Activated effector memory CD4-positive, alpha-beta T cell treated with anti-CD3 and anti-CD28 coated beads, Interleukin-2, amount 50 U/mL, for 16 hours (primary cell): ENCODE measurements at regions not wholly inside any gene's neighbourhood (a gene's known extent, or its start where the extent isn't known, plus 50 kb on each side); places are given as distances from the start of the nearest gene placed in this dataset.
"Not testable (repeated sequence)": the region's sequence is repeated elsewhere in the genome, so short reads cannot be mapped to it uniquely, and the experiment has no call there.

Experiments
- DNase-seq: peaks from one replicate; pipeline ENCODE4 v3.0.0-alpha.2; 2020

GRCh38 chr5:96319981-96320739, 112.9 kb downstream of the PCSK1 start:
- DNase-seq, result not testable (repeated sequence)

GRCh38 chr5:96318569-96319110, 114.4 kb downstream of the PCSK1 start:
- no peak for DNase-seq

- no peak for DNase-seq
Measured at GRCh38 chr5:96317945-96318344, 115.1 kb downstream of the PCSK1 start.

- DNase-seq, result no peak
Measured at GRCh38 chr5:96316487-96316886, 116.6 kb downstream of the PCSK1 start.

- no peak for DNase-seq
Measured at GRCh38 chr5:96316017-96316416, 117.0 kb downstream of the PCSK1 start.

GRCh38 chr5:96315431-96315830, 117.6 kb downstream of the PCSK1 start:
- no peak for DNase-seq

- no peak for DNase-seq
Measured at GRCh38 chr5:96312383-96312782, 120.7 kb downstream of the PCSK1 start.

- not testable (repeated sequence) for DNase-seq
Measured at GRCh38 chr5:96307047-96307446, 126.0 kb downstream of the PCSK1 start.

- DNase-seq, result no peak
Measured at GRCh38 chr5:96302174-96302738, 130.8 kb downstream of the PCSK1 start.

- no peak for DNase-seq
Measured at GRCh38 chr5:96300976-96301375, 132.1 kb downstream of the PCSK1 start.

GRCh38 chr5:96297867-96298266, 135.2 kb downstream of the PCSK1 start:
- DNase-seq, result no peak

- DNase-seq, result no peak
Measured at GRCh38 chr5:96297290-96297689, 135.8 kb downstream of the PCSK1 start.

GRCh38 chr5:96294884-96295202, 138.2 kb downstream of the PCSK1 start:
- DNase-seq, result no peak

GRCh38 chr5:96293966-96294883, 138.8 kb downstream of the PCSK1 start:
- no peak for DNase-seq

- DNase-seq, result no peak
Measured at GRCh38 chr5:96292582-96293247, 140.3 kb downstream of the PCSK1 start.

GRCh38 chr5:96289287-96289686, 143.8 kb downstream of the PCSK1 start:
- DNase-seq, result not testable (repeated sequence)

- no peak for DNase-seq
Measured at GRCh38 chr5:96288845-96289185, 144.2 kb downstream of the PCSK1 start.

GRCh38 chr5:96288166-96288844, 144.7 kb downstream of the PCSK1 start:
- DNase-seq, result no peak

GRCh38 chr5:96287136-96287535, 145.9 kb downstream of the PCSK1 start:
- no peak for DNase-seq

- DNase-seq, result no peak
Measured at GRCh38 chr5:96285823-96286222, 147.2 kb downstream of the PCSK1 start.

GRCh38 chr5:96284727-96285389, 148.2 kb downstream of the PCSK1 start:
- DNase-seq, result no peak

- DNase-seq, result no peak
Measured at GRCh38 chr5:96283589-96283988, 149.5 kb downstream of the PCSK1 start.
